ENCODE measurements at regions not wholly inside any gene's neighbourhood (a gene's known extent, or its start where the extent isn't known, plus 50 kb on each side); places are given as distances from the start of the nearest gene placed in this dataset.
A peak's percentile ranks its signal among the peaks of the same experiment; 100 is the strongest.
"Not testable (repeated sequence)": the region's sequence is repeated elsewhere in the genome, so short reads cannot be mapped to it uniquely, and the experiment has no call there.

GRCh38 chr11:67940440-67940839, 63.5 kb downstream of the UNC93B1 start:
- H3K27ac ChIP-seq (ENCODE audit: insufficient read depth, low read length, poor library complexity, severe bottlenecking); DNase-seq; H3K27me3 ChIP-seq (replicated peaks; ENCODE audit: control insufficient read depth, insufficient read depth, low read length, poor library complexity, severe bottlenecking); H3K36me3 ChIP-seq (ENCODE audit: control insufficient read depth, insufficient read depth, low read length); H3K4me3 ChIP-seq (ENCODE audit: insufficient read depth, low read depth, low read length, poor library complexity, severe bottlenecking); H3K9me3 ChIP-seq (ENCODE audit: control insufficient read depth, low read length); H3K4me1 ChIP-seq (ENCODE audit: control insufficient read depth, insufficient read depth, low read length, poor library complexity, severe bottlenecking): not testable (repeated sequence)

- H3K27ac ChIP-seq (ENCODE audit: insufficient read depth, low read length, poor library complexity, severe bottlenecking); H3K4me1 ChIP-seq (ENCODE audit: control insufficient read depth, insufficient read depth, low read length, poor library complexity, severe bottlenecking); H3K4me3 ChIP-seq (ENCODE audit: insufficient read depth, low read depth, low read length, poor library complexity, severe bottlenecking); H3K36me3 ChIP-seq (ENCODE audit: control insufficient read depth, insufficient read depth, low read length); H3K27me3 ChIP-seq (replicated peaks; ENCODE audit: control insufficient read depth, insufficient read depth, low read length, poor library complexity, severe bottlenecking); H3K9me3 ChIP-seq (ENCODE audit: control insufficient read depth, low read length); DNase-seq: not testable (repeated sequence)
These were observed 64.9 kb downstream of the UNC93B1 start for GRCh38 chr11:67938964-67939363.

- not testable (repeated sequence) for H3K9me3 ChIP-seq (ENCODE audit: control insufficient read depth, low read length); H3K4me1 ChIP-seq (ENCODE audit: control insufficient read depth, insufficient read depth, low read length, poor library complexity, severe bottlenecking); H3K4me3 ChIP-seq (ENCODE audit: insufficient read depth, low read depth, low read length, poor library complexity, severe bottlenecking); H3K27ac ChIP-seq (ENCODE audit: insufficient read depth, low read length, poor library complexity, severe bottlenecking); DNase-seq; H3K27me3 ChIP-seq (replicated peaks; ENCODE audit: control insufficient read depth, insufficient read depth, low read length, poor library complexity, severe bottlenecking); H3K36me3 ChIP-seq (ENCODE audit: control insufficient read depth, insufficient read depth, low read length)
These were observed 65.5 kb downstream of the UNC93B1 start for GRCh38 chr11:67938371-67938770.

- H3K27ac ChIP-seq (ENCODE audit: insufficient read depth, low read length, poor library complexity, severe bottlenecking); H3K27me3 ChIP-seq (replicated peaks; ENCODE audit: control insufficient read depth, insufficient read depth, low read length, poor library complexity, severe bottlenecking); H3K36me3 ChIP-seq (ENCODE audit: control insufficient read depth, insufficient read depth, low read length); H3K9me3 ChIP-seq (ENCODE audit: control insufficient read depth, low read length); DNase-seq; H3K4me1 ChIP-seq (ENCODE audit: control insufficient read depth, insufficient read depth, low read length, poor library complexity, severe bottlenecking); H3K4me3 ChIP-seq (ENCODE audit: insufficient read depth, low read depth, low read length, poor library complexity, severe bottlenecking): not testable (repeated sequence)
These were observed 80.3 kb downstream of the UNC93B1 start for GRCh38 chr11:67923565-67923964.

GRCh38 chr11:67920546-67920945, 83.4 kb downstream of the UNC93B1 start:
- not testable (repeated sequence) for H3K9me3 ChIP-seq (ENCODE audit: control insufficient read depth, low read length); H3K4me1 ChIP-seq (ENCODE audit: control insufficient read depth, insufficient read depth, low read length, poor library complexity, severe bottlenecking); H3K36me3 ChIP-seq (ENCODE audit: control insufficient read depth, insufficient read depth, low read length); H3K27me3 ChIP-seq (replicated peaks; ENCODE audit: control insufficient read depth, insufficient read depth, low read length, poor library complexity, severe bottlenecking); H3K27ac ChIP-seq (ENCODE audit: insufficient read depth, low read length, poor library complexity, severe bottlenecking); H3K4me3 ChIP-seq (ENCODE audit: insufficient read depth, low read depth, low read length, poor library complexity, severe bottlenecking)
- DNase-seq, result peak in 1 of 3 donors; percentile 2

- H3K9me3 ChIP-seq (ENCODE audit: control insufficient read depth, low read length); DNase-seq; H3K27me3 ChIP-seq (replicated peaks; ENCODE audit: control insufficient read depth, insufficient read depth, low read length, poor library complexity, severe bottlenecking): not testable (repeated sequence)
These were observed 91.7 kb downstream of the UNC93B1 start for GRCh38 chr11:67912184-67912583.

GRCh38 chr11:67911211-67911610, 92.7 kb downstream of the UNC93B1 start:
- H3K36me3 ChIP-seq (ENCODE audit: control insufficient read depth, insufficient read depth, low read length); H3K27ac ChIP-seq (ENCODE audit: insufficient read depth, low read length, poor library complexity, severe bottlenecking); DNase-seq; H3K27me3 ChIP-seq (replicated peaks; ENCODE audit: control insufficient read depth, insufficient read depth, low read length, poor library complexity, severe bottlenecking); H3K9me3 ChIP-seq (ENCODE audit: control insufficient read depth, low read length); H3K4me1 ChIP-seq (ENCODE audit: control insufficient read depth, insufficient read depth, low read length, poor library complexity, severe bottlenecking); H3K4me3 ChIP-seq (ENCODE audit: insufficient read depth, low read depth, low read length, poor library complexity, severe bottlenecking): not testable (repeated sequence)

More at GRCh38 chr11:67912184-67912583, 91.7 kb downstream of the UNC93B1 start:
- H3K36me3 ChIP-seq (ENCODE audit: control insufficient read depth, insufficient read depth, low read length); H3K27ac ChIP-seq (ENCODE audit: insufficient read depth, low read length, poor library complexity, severe bottlenecking); H3K4me3 ChIP-seq (ENCODE audit: insufficient read depth, low read depth, low read length, poor library complexity, severe bottlenecking); H3K4me1 ChIP-seq (ENCODE audit: control insufficient read depth, insufficient read depth, low read length, poor library complexity, severe bottlenecking): not testable (repeated sequence)

- H3K4me1 ChIP-seq (ENCODE audit: control insufficient read depth, insufficient read depth, low read length, poor library complexity, severe bottlenecking); DNase-seq: not testable (repeated sequence)
These were observed 93.1 kb downstream of the UNC93B1 start for GRCh38 chr11:67910803-67911202.

GRCh38 chr11:67906969-67907368, 96.9 kb downstream of the UNC93B1 start:
- not testable (repeated sequence) for DNase-seq; H3K4me1 ChIP-seq (ENCODE audit: control insufficient read depth, insufficient read depth, low read length, poor library complexity, severe bottlenecking); H3K9me3 ChIP-seq (ENCODE audit: control insufficient read depth, low read length); H3K36me3 ChIP-seq (ENCODE audit: control insufficient read depth, insufficient read depth, low read length); H3K27me3 ChIP-seq (replicated peaks; ENCODE audit: control insufficient read depth, insufficient read depth, low read length, poor library complexity, severe bottlenecking); H3K4me3 ChIP-seq (ENCODE audit: insufficient read depth, low read depth, low read length, poor library complexity, severe bottlenecking); H3K27ac ChIP-seq (ENCODE audit: insufficient read depth, low read length, poor library complexity, severe bottlenecking)

More at GRCh38 chr11:67910803-67911202, 93.1 kb downstream of the UNC93B1 start:
- not testable (repeated sequence) for H3K27me3 ChIP-seq (replicated peaks; ENCODE audit: control insufficient read depth, insufficient read depth, low read length, poor library complexity, severe bottlenecking); H3K4me3 ChIP-seq (ENCODE audit: insufficient read depth, low read depth, low read length, poor library complexity, severe bottlenecking); H3K27ac ChIP-seq (ENCODE audit: insufficient read depth, low read length, poor library complexity, severe bottlenecking); H3K9me3 ChIP-seq (ENCODE audit: control insufficient read depth, low read length); H3K36me3 ChIP-seq (ENCODE audit: control insufficient read depth, insufficient read depth, low read length)

- not testable (repeated sequence) for H3K4me1 ChIP-seq (ENCODE audit: control insufficient read depth, insufficient read depth, low read length, poor library complexity, severe bottlenecking); H3K36me3 ChIP-seq (ENCODE audit: control insufficient read depth, insufficient read depth, low read length); H3K27me3 ChIP-seq (replicated peaks; ENCODE audit: control insufficient read depth, insufficient read depth, low read length, poor library complexity, severe bottlenecking); H3K9me3 ChIP-seq (ENCODE audit: control insufficient read depth, low read length); H3K4me3 ChIP-seq (ENCODE audit: insufficient read depth, low read depth, low read length, poor library complexity, severe bottlenecking); DNase-seq; H3K27ac ChIP-seq (ENCODE audit: insufficient read depth, low read length, poor library complexity, severe bottlenecking)
These were observed 104.4 kb downstream of the UNC93B1 start for GRCh38 chr11:67899462-67899861.

GRCh38 chr11:67893487-67893886, 110.4 kb downstream of the UNC93B1 start:
- not testable (repeated sequence) for H3K27ac ChIP-seq (ENCODE audit: insufficient read depth, low read length, poor library complexity, severe bottlenecking); H3K27me3 ChIP-seq (replicated peaks; ENCODE audit: control insufficient read depth, insufficient read depth, low read length, poor library complexity, severe bottlenecking); H3K9me3 ChIP-seq (ENCODE audit: control insufficient read depth, low read length); H3K4me3 ChIP-seq (ENCODE audit: insufficient read depth, low read depth, low read length, poor library complexity, severe bottlenecking); H3K4me1 ChIP-seq (ENCODE audit: control insufficient read depth, insufficient read depth, low read length, poor library complexity, severe bottlenecking); H3K36me3 ChIP-seq (ENCODE audit: control insufficient read depth, insufficient read depth, low read length); DNase-seq

Measured in effector memory CD4-positive, alpha-beta T cell (primary cell).